ENCODE measurements at regions not wholly inside any gene's neighbourhood (a gene's known extent, or its start where the extent isn't known, plus 50 kb on each side); places are given as distances from the start of the nearest gene placed in this dataset.

DNA sequence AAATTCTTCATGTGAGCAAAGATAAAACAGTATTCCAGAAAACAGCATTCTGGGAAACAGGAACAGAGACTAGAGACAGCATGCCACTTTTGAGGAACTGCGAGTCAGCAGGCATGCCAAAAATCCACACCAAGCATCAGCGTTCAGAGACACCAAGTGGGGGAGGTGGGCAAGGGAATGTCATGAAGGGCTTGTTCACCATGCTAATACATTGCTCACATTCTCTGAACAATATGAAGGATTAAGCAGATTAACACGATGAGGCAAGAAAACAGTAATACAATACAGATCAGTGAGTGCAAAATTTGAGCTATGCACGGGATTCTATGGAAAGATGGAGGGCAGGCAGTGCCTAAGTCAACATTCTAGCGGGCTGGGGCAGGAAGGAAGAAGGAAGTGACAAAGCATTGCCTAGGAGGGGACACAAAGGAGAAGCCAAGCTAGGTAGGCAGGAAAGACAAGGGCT is 278.3 kb downstream of the FBXW7 start:
- TF ChIP-seq, protein P1, sequence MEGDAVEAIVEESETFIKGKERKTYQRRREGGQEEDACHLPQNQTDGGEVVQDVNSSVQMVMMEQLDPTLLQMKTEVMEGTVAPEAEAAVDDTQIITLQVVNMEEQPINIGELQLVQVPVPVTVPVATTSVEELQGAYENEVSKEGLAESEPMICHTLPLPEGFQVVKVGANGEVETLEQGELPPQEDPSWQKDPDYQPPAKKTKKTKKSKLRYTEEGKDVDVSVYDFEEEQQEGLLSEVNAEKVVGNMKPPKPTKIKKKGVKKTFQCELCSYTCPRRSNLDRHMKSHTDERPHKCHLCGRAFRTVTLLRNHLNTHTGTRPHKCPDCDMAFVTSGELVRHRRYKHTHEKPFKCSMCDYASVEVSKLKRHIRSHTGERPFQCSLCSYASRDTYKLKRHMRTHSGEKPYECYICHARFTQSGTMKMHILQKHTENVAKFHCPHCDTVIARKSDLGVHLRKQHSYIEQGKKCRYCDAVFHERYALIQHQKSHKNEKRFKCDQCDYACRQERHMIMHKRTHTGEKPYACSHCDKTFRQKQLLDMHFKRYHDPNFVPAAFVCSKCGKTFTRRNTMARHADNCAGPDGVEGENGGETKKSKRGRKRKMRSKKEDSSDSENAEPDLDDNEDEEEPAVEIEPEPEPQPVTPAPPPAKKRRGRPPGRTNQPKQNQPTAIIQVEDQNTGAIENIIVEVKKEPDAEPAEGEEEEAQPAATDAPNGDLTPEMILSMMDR (IDR thresholded peaks at IDR 0.05): no peak
- TF ChIP-seq POLR2A (IDR thresholded peaks at IDR 0.05): no peak
